Osteocyte (in vitro differentiated cells): ENCODE measurements at regions not wholly inside any gene's neighbourhood (a gene's known extent, or its start where the extent isn't known, plus 50 kb on each side); places are given as distances from the start of the nearest gene placed in this dataset.
"Not testable (repeated sequence)": the region's sequence is repeated elsewhere in the genome, so short reads cannot be mapped to it uniquely, and the experiment has no call there.

Experiments used
- DNase-seq: peaks from one replicate; pipeline ENCODE4 v3.0.0; 2021; ENCODE audit warnings: mixed read lengths; ENCODE audit not compliant: unreplicated experiment; ENCODE audit errors: extremely low spot score
- H3K27ac Mint-ChIP-seq: one replicate; pipeline ENCODE4 v1.8.0; 2021; ENCODE audit warnings: mild to moderate bottlenecking, mixed read lengths; ENCODE audit not compliant: unreplicated experiment
- H3K27me3 Mint-ChIP-seq: one replicate; pipeline ENCODE4 v1.8.0; 2021; ENCODE audit warnings: mixed read lengths; ENCODE audit not compliant: unreplicated experiment
- H3K36me3 Mint-ChIP-seq: one replicate; pipeline ENCODE4 v1.8.0; 2021; ENCODE audit warnings: mixed read lengths; ENCODE audit not compliant: unreplicated experiment
- H3K4me1 Mint-ChIP-seq: one replicate; pipeline ENCODE4 v1.8.0; 2021; ENCODE audit warnings: mixed read lengths; ENCODE audit not compliant: unreplicated experiment
- H3K4me3 Mint-ChIP-seq: one replicate; pipeline ENCODE4 v1.8.0; 2021; ENCODE audit warnings: mild to moderate bottlenecking, moderate library complexity, mixed read lengths; ENCODE audit not compliant: unreplicated experiment
- H3K9me3 Mint-ChIP-seq: one replicate; pipeline ENCODE4 v1.8.0; 2021; ENCODE audit warnings: mixed read lengths; ENCODE audit not compliant: unreplicated experiment
- TF ChIP-seq, protein P1 (sequence below): fragments of 200-600 bp; sonication (generic); IDR thresholded peaks from 2 replicates; pipeline ENCODE4 v1.5.0; 2021; ENCODE audit warnings: antibody characterized with exemption, mild to moderate bottlenecking, moderate library complexity

DNA sequence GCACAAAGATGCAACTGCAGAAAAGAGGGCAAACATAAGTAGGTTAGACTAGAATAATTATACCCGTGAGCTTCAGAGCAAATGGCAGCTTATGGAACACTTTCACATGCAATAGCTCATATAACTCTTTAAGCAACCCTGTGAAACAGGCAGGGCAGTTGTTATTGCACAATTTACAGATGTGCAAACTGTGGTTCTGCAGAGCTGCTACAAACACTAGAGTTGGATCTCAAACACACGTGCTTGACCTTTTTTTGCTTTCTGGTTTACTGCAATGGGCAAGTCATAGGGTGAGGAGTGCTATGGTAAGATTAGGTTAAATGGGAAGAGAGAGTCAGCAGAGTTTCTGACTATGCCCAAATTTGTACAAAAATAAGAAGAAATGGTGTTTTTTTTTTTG, 610.8 kb downstream of the GATA3 start:
- H3K9me3 Mint-ChIP-seq, result peaks cover 13% of the 10 kb centered on the region
- no peak overlapping the region for H3K27ac Mint-ChIP-seq
- H3K4me3 Mint-ChIP-seq, result no peak overlapping the region
- no peaks in the 10 kb centered on the region for H3K4me1 Mint-ChIP-seq
- H3K36me3 Mint-ChIP-seq, result no peaks in the 10 kb centered on the region
- no peak for DNase-seq
- TF ChIP-seq, protein P1, sequence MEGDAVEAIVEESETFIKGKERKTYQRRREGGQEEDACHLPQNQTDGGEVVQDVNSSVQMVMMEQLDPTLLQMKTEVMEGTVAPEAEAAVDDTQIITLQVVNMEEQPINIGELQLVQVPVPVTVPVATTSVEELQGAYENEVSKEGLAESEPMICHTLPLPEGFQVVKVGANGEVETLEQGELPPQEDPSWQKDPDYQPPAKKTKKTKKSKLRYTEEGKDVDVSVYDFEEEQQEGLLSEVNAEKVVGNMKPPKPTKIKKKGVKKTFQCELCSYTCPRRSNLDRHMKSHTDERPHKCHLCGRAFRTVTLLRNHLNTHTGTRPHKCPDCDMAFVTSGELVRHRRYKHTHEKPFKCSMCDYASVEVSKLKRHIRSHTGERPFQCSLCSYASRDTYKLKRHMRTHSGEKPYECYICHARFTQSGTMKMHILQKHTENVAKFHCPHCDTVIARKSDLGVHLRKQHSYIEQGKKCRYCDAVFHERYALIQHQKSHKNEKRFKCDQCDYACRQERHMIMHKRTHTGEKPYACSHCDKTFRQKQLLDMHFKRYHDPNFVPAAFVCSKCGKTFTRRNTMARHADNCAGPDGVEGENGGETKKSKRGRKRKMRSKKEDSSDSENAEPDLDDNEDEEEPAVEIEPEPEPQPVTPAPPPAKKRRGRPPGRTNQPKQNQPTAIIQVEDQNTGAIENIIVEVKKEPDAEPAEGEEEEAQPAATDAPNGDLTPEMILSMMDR, result no peak
- no peaks in the 10 kb centered on the region for H3K27me3 Mint-ChIP-seq

DNA sequence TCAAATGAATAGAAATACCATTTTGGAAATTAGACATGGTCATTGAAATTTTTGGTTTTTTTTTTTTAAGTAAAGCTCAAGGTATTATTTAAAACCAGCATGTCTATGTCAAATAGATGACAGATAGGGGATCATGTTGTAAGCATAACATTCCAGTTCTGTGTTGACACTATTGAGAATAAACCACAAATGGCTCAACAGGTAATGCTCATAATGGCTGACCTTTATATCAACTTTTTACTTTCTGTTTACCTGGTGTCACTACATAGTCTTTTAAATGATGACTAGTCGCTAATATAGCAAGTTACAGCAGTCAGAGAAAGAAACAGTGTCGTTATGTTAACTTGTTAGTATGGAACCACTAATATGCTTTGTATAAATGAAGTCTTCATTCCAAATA, 616.0 kb downstream of the GATA3 start:
- DNase-seq, result no peak
- H3K27ac Mint-ChIP-seq, result no peak overlapping the region
- H3K9me3 Mint-ChIP-seq, result peaks cover 17% of the 10 kb centered on the region
- H3K27me3 Mint-ChIP-seq, result no peaks in the 10 kb centered on the region
- no peaks in the 10 kb centered on the region for H3K4me1 Mint-ChIP-seq
- no peak overlapping the region for H3K4me3 Mint-ChIP-seq
- H3K36me3 Mint-ChIP-seq, result no peaks in the 10 kb centered on the region
- TF ChIP-seq, protein P1, result no peak

DNA sequence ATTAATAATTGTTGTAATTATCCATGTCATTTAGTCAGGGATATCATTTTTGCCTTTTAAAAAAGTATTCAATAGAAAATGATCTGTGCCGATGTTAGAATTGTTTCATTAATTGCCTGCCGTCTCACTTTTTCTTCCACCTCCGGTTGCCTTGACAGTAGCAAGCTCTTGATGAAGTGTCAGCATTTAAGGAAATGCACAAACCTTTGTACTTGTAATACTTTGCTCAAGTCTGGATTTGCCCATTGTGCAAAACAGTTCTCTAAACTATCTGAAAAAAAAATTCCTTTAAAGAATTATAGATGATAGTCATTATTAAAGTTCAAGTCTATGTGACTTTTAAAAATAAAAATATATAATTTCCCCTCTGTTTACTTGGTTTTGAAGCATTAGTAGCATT, 619.7 kb downstream of the GATA3 start:
- Mint-ChIP-seq H3K27me3 (no peaks in the 10 kb centered on the region), H3K9me3 (peaks cover 11% of the 10 kb centered on the region), H3K4me3 (no peak overlapping the region), H3K36me3 (no peaks in the 10 kb centered on the region), H3K27ac (no peak overlapping the region), H3K4me1 (no peaks in the 10 kb centered on the region)
- TF ChIP-seq, protein P1, result no peak
- DNase-seq, result no peak

DNA sequence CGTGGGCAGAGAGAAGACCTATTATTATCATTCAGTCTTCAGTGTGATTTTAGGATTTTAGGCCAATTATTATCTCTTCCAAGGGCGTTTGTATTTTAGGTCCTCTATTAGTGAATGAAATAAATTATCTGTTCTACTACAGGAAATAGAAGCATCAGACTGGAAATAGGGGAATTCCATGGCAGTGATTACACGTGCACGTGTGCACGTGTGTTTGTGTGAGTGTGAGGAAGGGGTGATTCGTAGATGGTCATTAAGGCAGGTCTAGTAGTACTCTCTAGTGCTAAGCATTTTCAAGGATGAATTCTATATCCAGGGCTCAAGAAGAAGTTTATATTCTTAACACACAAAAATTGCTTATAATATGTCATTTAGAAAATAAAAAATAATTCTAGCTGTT, 623.2 kb downstream of the GATA3 start:
- H3K9me3 Mint-ChIP-seq, result peaks cover 8% of the 10 kb centered on the region
- no peaks in the 10 kb centered on the region for H3K36me3 Mint-ChIP-seq
- H3K4me3 Mint-ChIP-seq, result no peak overlapping the region
- TF ChIP-seq, protein P1, result no peak
- no peaks in the 10 kb centered on the region for H3K4me1 Mint-ChIP-seq
- no peak overlapping the region for H3K27ac Mint-ChIP-seq
- no peak for DNase-seq
- no peaks in the 10 kb centered on the region for H3K27me3 Mint-ChIP-seq

DNA sequence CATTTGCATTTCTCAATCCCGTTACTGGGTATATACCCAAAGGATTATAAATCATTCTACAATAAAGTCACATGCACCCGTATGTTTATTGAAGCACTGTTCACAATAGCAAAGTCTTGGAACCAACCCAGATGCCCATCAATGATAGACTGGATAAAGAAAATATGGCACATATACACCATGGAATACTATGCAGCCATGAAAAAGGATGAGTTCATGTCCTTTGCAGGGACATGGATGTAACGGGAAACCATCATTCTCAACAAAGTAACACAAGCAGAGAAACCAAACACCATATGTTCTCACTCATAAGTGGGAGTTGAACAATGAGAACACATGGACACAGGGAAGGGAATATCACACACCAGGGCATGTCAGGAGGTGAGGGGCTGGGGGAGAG, 630.4 kb downstream of the GATA3 start:
- not testable (repeated sequence) for DNase-seq, H3K4me1 Mint-ChIP-seq, H3K4me3 Mint-ChIP-seq, H3K27me3 Mint-ChIP-seq, H3K36me3 Mint-ChIP-seq, H3K9me3 Mint-ChIP-seq, H3K27ac Mint-ChIP-seq

DNA sequence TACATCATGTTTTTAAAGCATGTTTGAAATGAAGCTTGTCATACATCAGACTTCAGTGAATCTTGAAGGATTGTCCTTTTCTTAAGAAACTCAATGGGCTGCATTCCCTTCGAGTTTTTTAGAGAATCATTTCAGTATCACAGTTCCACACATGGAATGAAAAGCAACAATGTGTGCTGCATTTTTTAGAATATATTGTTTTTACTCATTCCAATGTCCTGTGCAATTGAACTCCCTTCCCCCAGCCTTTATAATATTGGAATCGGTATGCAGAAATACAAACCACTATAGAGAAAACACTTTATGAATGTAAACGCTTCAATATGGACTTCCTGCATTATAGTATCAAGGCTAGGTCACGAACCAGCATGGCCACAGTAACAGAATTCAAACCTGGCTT, 634.4 kb downstream of the GATA3 start:
- no peak overlapping the region for H3K4me3 Mint-ChIP-seq
- H3K9me3 Mint-ChIP-seq, result peaks cover 14% of the 10 kb centered on the region
- TF ChIP-seq, protein P1, result no peak
- no peak for DNase-seq
- H3K27ac Mint-ChIP-seq, result no peak overlapping the region
- H3K4me1 Mint-ChIP-seq, result no peaks in the 10 kb centered on the region
- no peaks in the 10 kb centered on the region for H3K27me3 Mint-ChIP-seq
- H3K36me3 Mint-ChIP-seq, result no peaks in the 10 kb centered on the region
